C4-2B (cell line): ENCODE measurements at regions not wholly inside any gene's neighbourhood (a gene's known extent, or its start where the extent isn't known, plus 50 kb on each side); places are given as distances from the start of the nearest gene placed in this dataset.

Experiments
- CTCF ChIP-seq: fragments of 450-650 bp; conservative IDR thresholded peaks from 2 replicates; pipeline ENCODE4 v1.5.1; 2017; ENCODE audit warnings: mild to moderate bottlenecking
- ZFX ChIP-seq: fragments of 450-650 bp; IDR thresholded peaks from 2 replicates; pipeline ENCODE4 v1.6.1; 2017

- no peak for TF ChIP-seq CTCF
- TF ChIP-seq ZFX, result no peak
These were observed 386.1 kb upstream of the HS3ST1 start for GRCh38 chr4:11814758-11815157.
